Epithelial cell of proximal tubule (primary cell): ENCODE measurements at regions not wholly inside any gene's neighbourhood (a gene's known extent, or its start where the extent isn't known, plus 50 kb on each side); places are given as distances from the start of the nearest gene placed in this dataset.

Source experiments
- DNase-seq: peaks from one replicate; pipeline ENCODE4 v3.0.0-alpha.2; 2011; ENCODE audit warnings: low read depth
- H3K4me3 ChIP-seq: 2 replicates; pipeline ENCODE4 v1.5.1; 2011; ENCODE audit warnings: low read depth, mild to moderate bottlenecking, low read length
- TF ChIP-seq, protein P1 (sequence below): conservative IDR thresholded peaks from 2 replicates; pipeline ENCODE4 v1.5.1; 2012; ENCODE audit warnings: low read depth, mild to moderate bottlenecking, low read length

DNA sequence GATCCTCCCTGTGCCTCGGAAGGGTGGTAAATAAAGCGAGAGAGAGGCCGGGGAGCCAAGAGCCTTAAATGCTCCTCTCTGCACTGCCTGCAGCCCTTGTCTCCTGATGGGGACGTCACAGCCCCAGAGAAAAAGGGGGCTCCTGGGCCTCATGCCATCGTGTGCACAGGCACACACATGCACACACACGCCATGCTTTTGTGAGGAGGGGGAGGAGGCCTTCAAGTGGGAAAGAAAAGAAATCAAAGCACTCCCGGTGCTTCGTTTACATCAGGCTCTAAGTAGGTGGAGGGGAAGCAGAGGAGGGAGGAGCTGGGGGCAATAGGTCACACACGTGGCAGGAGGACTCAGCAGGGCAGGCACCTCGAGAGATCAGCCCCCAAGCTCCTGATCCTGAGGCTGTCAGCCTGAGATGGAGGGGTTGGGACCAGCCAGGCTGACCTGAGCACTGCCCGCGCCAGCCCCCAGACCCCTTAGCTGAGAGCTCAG lies 68.2 kb upstream of the NECTIN1 start:
- no peak for DNase-seq
- TF ChIP-seq, protein P1, sequence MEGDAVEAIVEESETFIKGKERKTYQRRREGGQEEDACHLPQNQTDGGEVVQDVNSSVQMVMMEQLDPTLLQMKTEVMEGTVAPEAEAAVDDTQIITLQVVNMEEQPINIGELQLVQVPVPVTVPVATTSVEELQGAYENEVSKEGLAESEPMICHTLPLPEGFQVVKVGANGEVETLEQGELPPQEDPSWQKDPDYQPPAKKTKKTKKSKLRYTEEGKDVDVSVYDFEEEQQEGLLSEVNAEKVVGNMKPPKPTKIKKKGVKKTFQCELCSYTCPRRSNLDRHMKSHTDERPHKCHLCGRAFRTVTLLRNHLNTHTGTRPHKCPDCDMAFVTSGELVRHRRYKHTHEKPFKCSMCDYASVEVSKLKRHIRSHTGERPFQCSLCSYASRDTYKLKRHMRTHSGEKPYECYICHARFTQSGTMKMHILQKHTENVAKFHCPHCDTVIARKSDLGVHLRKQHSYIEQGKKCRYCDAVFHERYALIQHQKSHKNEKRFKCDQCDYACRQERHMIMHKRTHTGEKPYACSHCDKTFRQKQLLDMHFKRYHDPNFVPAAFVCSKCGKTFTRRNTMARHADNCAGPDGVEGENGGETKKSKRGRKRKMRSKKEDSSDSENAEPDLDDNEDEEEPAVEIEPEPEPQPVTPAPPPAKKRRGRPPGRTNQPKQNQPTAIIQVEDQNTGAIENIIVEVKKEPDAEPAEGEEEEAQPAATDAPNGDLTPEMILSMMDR: no peak
- H3K4me3 ChIP-seq: no peak overlapping the region

DNA sequence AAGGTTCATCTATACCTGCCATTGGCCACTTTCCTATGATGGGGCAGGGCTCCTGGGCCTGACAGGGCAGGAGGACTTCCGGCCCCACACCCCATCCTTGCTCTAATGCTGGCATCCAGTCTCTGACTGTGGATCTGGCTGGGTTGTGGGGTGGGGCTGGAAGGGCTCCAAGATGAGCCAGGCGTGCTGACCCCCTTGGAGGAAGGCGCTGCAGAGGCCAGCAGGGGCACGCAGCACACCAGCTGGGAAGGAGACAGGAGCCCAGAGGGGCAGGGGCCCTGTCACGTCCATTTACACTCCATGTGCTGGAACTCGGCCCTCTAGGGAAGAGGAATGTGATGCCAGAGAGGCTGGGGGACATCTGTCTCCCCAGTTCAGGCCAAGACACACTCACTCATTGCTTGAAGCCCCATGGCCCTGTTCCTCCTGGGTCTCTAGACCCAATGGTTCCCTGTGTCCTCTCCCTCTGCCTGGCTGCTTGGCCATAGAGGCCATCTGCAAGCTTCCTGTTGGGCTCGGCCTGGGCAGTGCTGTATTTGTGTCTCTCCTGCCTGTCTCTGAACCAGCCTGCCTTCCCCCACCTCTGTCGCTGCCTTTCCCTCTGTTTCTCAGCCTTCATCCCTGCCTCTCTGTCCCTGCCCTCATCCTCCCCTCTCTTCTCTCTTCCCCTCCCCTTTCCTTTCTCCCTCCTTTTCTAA lies 67.5 kb upstream of the NECTIN1 start:
- TF ChIP-seq, protein P1: no peak
- no peak overlapping the region for H3K4me3 ChIP-seq
- DNase-seq: no peak

DNA sequence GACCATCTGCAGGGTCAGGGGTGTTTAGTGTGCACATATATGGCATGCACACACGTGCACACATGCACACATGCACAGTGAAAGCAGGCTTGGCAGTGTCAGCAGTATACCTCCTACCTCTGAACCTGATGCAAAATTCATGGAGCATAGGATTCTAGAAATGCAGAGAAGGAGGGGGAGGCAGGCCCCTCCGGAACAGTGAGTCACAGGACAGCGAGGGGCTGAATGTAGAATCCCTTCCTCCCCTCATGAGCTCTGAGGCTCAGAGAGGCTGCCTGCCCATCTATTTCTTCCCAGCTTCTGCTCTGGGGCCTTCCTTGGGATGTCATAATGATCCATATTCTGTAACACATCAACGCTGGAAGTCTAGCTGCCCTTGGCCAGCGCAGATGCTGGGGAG lies 66.7 kb upstream of the NECTIN1 start:
- DNase-seq: no peak
- no peak overlapping the region for H3K4me3 ChIP-seq
- TF ChIP-seq, protein P1: no peak

DNA sequence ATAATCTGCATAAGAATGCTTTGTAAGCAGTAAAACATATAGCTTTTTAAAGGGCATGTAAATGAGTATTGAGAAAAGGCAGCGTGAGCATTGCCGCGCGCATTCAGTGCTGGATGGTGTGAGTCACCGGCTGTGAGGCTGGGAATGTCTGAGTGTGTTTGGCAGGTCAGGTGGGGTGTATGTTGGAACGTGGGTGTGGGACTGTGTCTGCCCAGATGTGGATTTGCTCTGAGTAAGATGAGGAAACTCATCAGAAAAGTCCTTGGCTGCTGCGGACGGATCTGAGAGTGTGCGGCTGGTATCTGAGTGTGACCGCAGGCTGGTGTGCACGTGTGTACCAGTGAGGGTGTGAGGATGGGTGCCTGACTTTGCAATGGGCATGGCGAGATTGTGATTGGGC lies 66.2 kb upstream of the NECTIN1 start:
- DNase-seq: no peak
- TF ChIP-seq, protein P1: no peak
- H3K4me3 ChIP-seq: no peak overlapping the region

DNA sequence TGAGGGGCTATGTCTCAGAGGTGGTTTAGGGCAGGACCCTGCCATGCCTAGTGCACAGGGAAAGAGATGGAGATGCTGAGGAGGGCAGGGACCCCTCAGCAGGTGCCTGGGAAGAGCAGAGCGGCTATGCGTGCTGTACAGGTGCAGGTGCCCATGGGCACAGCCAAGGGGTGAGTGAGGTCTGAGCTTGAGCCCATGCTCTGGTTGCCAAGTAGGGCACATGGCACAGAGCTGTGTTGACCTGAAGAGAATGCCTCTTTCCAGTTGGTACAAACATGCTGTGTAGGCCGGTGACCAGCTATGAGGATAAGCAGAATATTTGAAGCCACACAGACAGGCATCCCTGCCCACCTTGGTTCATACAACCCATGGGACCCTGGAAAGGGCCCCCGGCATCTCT lies 65.8 kb upstream of the NECTIN1 start:
- H3K4me3 ChIP-seq: no peak overlapping the region
- no peak for DNase-seq
- TF ChIP-seq, protein P1: no peak

- DNase-seq: no peak
- TF ChIP-seq, protein P1: no peak
- H3K4me3 ChIP-seq: no peak overlapping the region
Measured at GRCh38 chr11:119794141-119794665, 65.2 kb upstream of the NECTIN1 start.
